HepG2 (cell line): ENCODE measurements at regions not wholly inside any gene's neighbourhood (a gene's known extent, or its start where the extent isn't known, plus 50 kb on each side); places are given as distances from the start of the nearest gene placed in this dataset.

ENCODE experiments used
- ATAC-seq: fragments of 200-7000 bp; cut with Tn5 transposase; 3 replicates; pipeline ENCODE4 v1.9.1; 2020; ENCODE audit warnings: mild to moderate bottlenecking, moderate library complexity
- BruUV-seq: library from RNA; stranded (reverse); fragments of 400-500 nt; replicated peaks from 2 replicates; lab custom pipeline; 2021; lab: Mats Ljungman, UMichigan
- CTCF ChIA-PET: fragments of 300-600 bp; formaldehyde crosslinking; extraction: SDS; loops from one replicate; lab custom pipeline; 2021; ENCODE audit warnings: low total read pairs, inconsistent platforms, low intra/inter-chr PET ratio; lab: Yijun Ruan, JAX
- POLR2A ChIA-PET: fragments of 350-600 bp; sonication (Branson Sonifier 250); formaldehyde crosslinking; loops from one replicate; lab custom pipeline; 2020; ENCODE audit warnings: antibody characterized with exemption, inconsistent platforms; lab: Yijun Ruan, JAX
- DNase-seq: peaks from one replicate; pipeline ENCODE4 v3.0.0-alpha.2; 2015; ENCODE audit warnings: low spot score
- FAIRE-seq: peaks from 3 replicates; lab custom pipeline; 2011; peaks lifted over from hg19 to GRCh38; lab: Jason Lieb, UNC
- H2AFZ ChIP-seq: one replicate; pipeline ENCODE4 v1.6.1; 2011; ENCODE audit warnings: low read length, inconsistent platforms
- H3K27ac ChIP-seq: fragments of 300-600 bp; 3 replicates; pipeline ENCODE4 v1.8.0; 2011; ENCODE audit warnings: mixed run types, mild to moderate bottlenecking, mixed read lengths, low read length, inconsistent platforms; ENCODE audit not compliant: insufficient read depth; ENCODE audit errors: extremely low read length
- H3K27me3 ChIP-seq, 2 experiments: fragments of 200-600 bp in 1 of 2; 2 replicates in 1 of 2; 3 replicates in 1 of 2; pipeline versions ENCODE4 v1.6.0 to v1.8.0; 2011; ENCODE audit warnings: low read length in 2 of 2, mild to moderate bottlenecking in 2 of 2, moderate library complexity in 2 of 2, inconsistent platforms in 1 of 2; ENCODE audit not compliant: insufficient read depth in 2 of 2, control insufficient read depth in 1 of 2
- H3K36me3 ChIP-seq, 2 experiments: fragments of 200-600 bp in 1 of 2; replicated peaks in 1 of 2; 2 replicates in 1 of 2; 3 replicates in 1 of 2; pipeline versions ENCODE4 v1.5.1 to v1.8.0; 2011; ENCODE audit warnings: low read length in 2 of 2, inconsistent platforms in 1 of 2; ENCODE audit not compliant: insufficient read depth in 2 of 2, control insufficient read depth in 1 of 2
- H3K4me1 ChIP-seq: 2 replicates; pipeline ENCODE4 v1.5.1; 2012; ENCODE audit warnings: low read length, inconsistent platforms; ENCODE audit not compliant: insufficient read depth
- H3K4me2 ChIP-seq: 2 replicates; pipeline ENCODE4 v1.6.0; 2011; ENCODE audit warnings: low read depth, low read length, inconsistent platforms
- H3K4me3 ChIP-seq, 3 experiments: fragments of 200-600 bp in 1 of 3; sonication (generic), shearing (Covaris generic) in 1 of 3; replicated peaks in 1 of 3; 2 replicates each; pipeline ENCODE4 v1.5.1; 2011 to 2016; ENCODE audit warnings: low read length in 3 of 3, inconsistent platforms in 2 of 3, low read depth in 2 of 3, mild to moderate bottlenecking in 2 of 3, control low read depth in 1 of 3, mixed read lengths in 1 of 3; ENCODE audit not compliant: insufficient read depth in 1 of 3
- H3K79me2 ChIP-seq: one replicate; pipeline ENCODE4 v1.6.1; 2011; ENCODE audit warnings: low read length, inconsistent platforms; ENCODE audit not compliant: insufficient read depth
- H3K9ac ChIP-seq: 2 replicates; pipeline ENCODE4 v1.6.0; 2011; ENCODE audit warnings: mild to moderate bottlenecking, low read depth, low read length, inconsistent platforms; ENCODE audit not compliant: insufficient read depth
- H3K9me3 ChIP-seq: 2 replicates; pipeline ENCODE4 v1.5.1; 2012; ENCODE audit warnings: mild to moderate bottlenecking, low read length
- H4K20me1 ChIP-seq: 2 replicates; pipeline ENCODE4 v1.6.0; 2011; ENCODE audit warnings: inconsistent platforms, mild to moderate bottlenecking, low read length, moderate library complexity; ENCODE audit not compliant: insufficient read depth
- HDAC1 ChIP-seq: sonication (generic); formaldehyde crosslinking; IDR thresholded peaks from 2 replicates; pipeline ENCODE4 v1.5.1; 2020; ENCODE audit warnings: mild to moderate bottlenecking, missing genetic modification reagents
- HNRNPLL ChIP-seq: fragments of 200-400 bp; formaldehyde crosslinking; IDR thresholded peaks from 2 replicates; pipeline ENCODE4 v1.6.1; 2017; ENCODE audit warnings: mild to moderate bottlenecking, low read depth, low read length; ENCODE audit not compliant: poor library complexity, severe bottlenecking
- MIXL1 ChIP-seq: IDR thresholded peaks from 2 replicates; pipeline ENCODE4 v1.6.1; 2016
- PRPF4 ChIP-seq: fragments of 200-400 bp; formaldehyde crosslinking; IDR thresholded peaks from 2 replicates; pipeline ENCODE4 v1.6.1; 2016; ENCODE audit warnings: low read length, low read depth; ENCODE audit not compliant: poor library complexity, severe bottlenecking
- RAD51 ChIP-seq: fragments of 450-650 bp; IDR thresholded peaks from 2 replicates; pipeline ENCODE4 v1.6.1; 2016; ENCODE audit warnings: borderline replicate concordance
- RARA ChIP-seq: IDR thresholded peaks from 2 replicates; pipeline ENCODE4 v1.6.1; 2016; ENCODE audit warnings: missing genetic modification reagents, missing compliant biosample characterization
- SYNCRIP ChIP-seq: fragments of 200-400 bp; formaldehyde crosslinking; IDR thresholded peaks from 2 replicates; pipeline ENCODE4 v1.6.1; 2018; ENCODE audit warnings: mild to moderate bottlenecking, low read depth, low read length; ENCODE audit not compliant: insufficient read depth
- ZKSCAN8 ChIP-seq: IDR thresholded peaks from 2 replicates; pipeline ENCODE4 v1.6.1; 2016; ENCODE audit warnings: borderline replicate concordance, missing genetic modification reagents, missing compliant biosample characterization
- ZNF180 ChIP-seq: sonication (generic); formaldehyde crosslinking; IDR thresholded peaks from 2 replicates; pipeline ENCODE4 v1.4.0; 2020; ENCODE audit warnings: low read depth, missing genetic modification reagents, borderline replicate concordance
- ZNF776 ChIP-seq: sonication (generic); formaldehyde crosslinking; IDR thresholded peaks from 2 replicates; pipeline ENCODE4 v1.4.0; 2020; ENCODE audit warnings: mild to moderate bottlenecking, missing genetic modification reagents
- WGBS: methylation state at CpG from one replicate; pipeline ENCODE4 v1.1.6; 2017; ENCODE audit warnings: low lambda C conversion rate; 5-methylcytosine and 5-hydroxymethylcytosine counted together
- in situ Hi-C: cut with HindIII; loops from 2 replicates; pipeline ENCODE4 v1.10.0; 2017; ENCODE audit warnings: low pct_unique_long_range_greater_than_20kb; ENCODE audit not compliant: extremely low pct_ligation_motif_present
- intact Hi-C: fragments of 100-400 bp; cut with micrococcal nuclease; formaldehyde crosslinking; loops from one replicate; pipeline ENCODE4 v1.10.0; 2022; ENCODE audit not compliant: unreplicated experiment

DNA sequence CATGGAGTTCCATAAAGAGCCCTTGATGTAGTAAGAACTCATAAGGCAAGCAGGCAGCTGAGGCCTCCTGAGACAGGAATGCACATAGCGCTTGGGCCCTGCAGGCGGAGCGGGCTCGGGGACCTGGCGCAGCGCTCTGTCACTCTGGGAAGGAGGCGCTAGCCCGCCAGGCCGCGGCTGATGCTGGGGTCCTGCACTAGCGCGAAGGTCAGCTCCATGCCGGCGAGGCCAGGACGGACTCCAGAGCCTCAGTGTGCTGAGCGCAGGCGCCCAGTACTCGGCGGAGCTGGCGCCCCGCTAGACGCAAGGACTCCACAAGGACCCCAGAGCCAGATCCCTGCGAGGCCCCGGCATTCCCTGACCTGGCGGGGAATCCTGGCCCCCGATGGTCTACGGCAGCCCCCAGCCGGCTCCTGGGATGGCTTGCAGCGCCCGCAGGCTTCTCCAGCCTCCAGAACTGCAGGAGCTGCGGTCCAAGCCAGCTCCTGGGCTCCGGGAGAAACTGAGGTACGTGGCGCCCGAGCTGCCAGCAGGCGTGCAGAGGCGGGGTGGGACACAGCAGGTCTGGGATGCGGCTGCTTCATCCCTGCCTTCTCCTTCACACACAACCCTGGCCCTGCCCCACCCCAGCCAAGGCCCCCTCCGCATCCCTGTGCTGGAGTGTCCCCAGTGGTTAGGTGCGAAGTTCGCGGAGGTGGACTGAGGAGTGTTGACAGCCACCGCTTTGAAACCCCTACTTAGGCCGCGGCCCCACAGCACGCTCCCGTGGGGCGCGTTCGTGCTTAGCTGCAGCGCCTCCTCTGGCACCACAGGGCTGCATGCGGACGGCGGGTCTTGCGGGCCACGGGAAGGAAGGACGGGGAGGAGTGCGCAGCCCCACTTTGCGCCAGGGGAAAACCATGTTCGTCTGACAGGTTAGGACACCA lies 761.5 kb upstream of the POM121L12 start (continued):
- TF ChIP-seq ZKSCAN8 (CRISPR knock-in tag) (no peak), SYNCRIP (no peak)
- TF ChIP-seq, all 625 proteins: peak for 0

DNA sequence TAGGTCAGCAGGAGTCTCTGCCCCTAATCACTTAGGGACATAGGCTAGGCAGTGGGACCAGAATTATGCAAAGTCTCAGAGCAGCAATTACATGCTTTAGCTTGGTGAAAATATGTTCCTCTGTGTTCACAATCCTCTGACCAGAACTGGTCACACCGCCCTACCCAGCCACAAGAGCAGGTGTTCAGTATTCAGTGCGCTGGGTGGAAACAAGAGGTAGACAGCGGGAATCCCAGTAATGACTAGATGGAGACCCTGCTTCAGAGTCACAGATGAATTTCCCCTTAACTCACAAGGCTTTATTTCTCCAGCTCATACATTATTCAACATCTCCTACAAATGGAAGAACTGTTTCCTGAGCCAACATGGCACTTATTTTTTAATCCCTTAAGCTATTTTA lies 763.7 kb upstream of the POM121L12 start:
- BruUV-seq = no TSS peak
- no peak overlapping the region for H3K27ac ChIP-seq
- H3K9ac ChIP-seq = no peak overlapping the region
- no peaks in the 10 kb centered on the region for H3K79me2 ChIP-seq
- no peaks in the 10 kb centered on the region for H3K4me1 ChIP-seq
- ChIA-PET CTCF (no interaction called here), POLR2A (no interaction called here)
- no peak overlapping the region for H3K4me3 ChIP-seq
- no peaks in the 10 kb centered on the region for H4K20me1 ChIP-seq
- H2AFZ ChIP-seq = no peak overlapping the region
- TF ChIP-seq HDAC1 (CRISPR knock-in tag) = no peak
- no peak for TF ChIP-seq PRPF4
- no peak for TF ChIP-seq ZNF776
- TF ChIP-seq HNRNPLL = no peak
- TF ChIP-seq RARA = no peak
- TF ChIP-seq MIXL1 (CRISPR knock-in tag) = no peak
- no peak for TF ChIP-seq ZNF180 (CRISPR knock-in tag)
- no peak for TF ChIP-seq RAD51
- no peak for ATAC-seq
- in situ Hi-C loops (no loop called here), intact Hi-C loops (no loop called here)
- H3K36me3 ChIP-seq = no peaks in the 10 kb centered on the region
- no peaks in the 10 kb centered on the region for H3K27me3 ChIP-seq
- no peak overlapping the region for H3K4me2 ChIP-seq
- no peak for DNase-seq
- FAIRE-seq = no peak
- no peaks in the 10 kb centered on the region for H3K9me3 ChIP-seq
- 39% methylated on average over 2 of the region's 3 CpGs for WGBS
